Fibroblast of pulmonary artery (primary cell): ENCODE measurements at regions not wholly inside any gene's neighbourhood (a gene's known extent, or its start where the extent isn't known, plus 50 kb on each side); places are given as distances from the start of the nearest gene placed in this dataset.

Source experiments
- DNase-seq: peaks from one replicate; pipeline ENCODE4 v3.0.0-alpha.2; 2010; ENCODE audit warnings: low read depth
- H3K4me3 ChIP-seq: replicated peaks from 2 replicates; pipeline ENCODE4 v1.5.1; 2011; ENCODE audit warnings: low read depth, mild to moderate bottlenecking, control low read depth, low read length, moderate library complexity
- TF ChIP-seq, protein P1 (sequence below): IDR thresholded peaks from 2 replicates; pipeline ENCODE4 v1.5.1; 2011; ENCODE audit warnings: mild to moderate bottlenecking, control low read depth, low read length, inconsistent platforms; ENCODE audit errors: missing control alignments

GRCh38 chr11:39209981-39210380 lies 2249.5 kb downstream of the LRRC4C start:
- DNase-seq, result no peak
- H3K4me3 ChIP-seq, result no peak overlapping the region
- TF ChIP-seq, protein P1, sequence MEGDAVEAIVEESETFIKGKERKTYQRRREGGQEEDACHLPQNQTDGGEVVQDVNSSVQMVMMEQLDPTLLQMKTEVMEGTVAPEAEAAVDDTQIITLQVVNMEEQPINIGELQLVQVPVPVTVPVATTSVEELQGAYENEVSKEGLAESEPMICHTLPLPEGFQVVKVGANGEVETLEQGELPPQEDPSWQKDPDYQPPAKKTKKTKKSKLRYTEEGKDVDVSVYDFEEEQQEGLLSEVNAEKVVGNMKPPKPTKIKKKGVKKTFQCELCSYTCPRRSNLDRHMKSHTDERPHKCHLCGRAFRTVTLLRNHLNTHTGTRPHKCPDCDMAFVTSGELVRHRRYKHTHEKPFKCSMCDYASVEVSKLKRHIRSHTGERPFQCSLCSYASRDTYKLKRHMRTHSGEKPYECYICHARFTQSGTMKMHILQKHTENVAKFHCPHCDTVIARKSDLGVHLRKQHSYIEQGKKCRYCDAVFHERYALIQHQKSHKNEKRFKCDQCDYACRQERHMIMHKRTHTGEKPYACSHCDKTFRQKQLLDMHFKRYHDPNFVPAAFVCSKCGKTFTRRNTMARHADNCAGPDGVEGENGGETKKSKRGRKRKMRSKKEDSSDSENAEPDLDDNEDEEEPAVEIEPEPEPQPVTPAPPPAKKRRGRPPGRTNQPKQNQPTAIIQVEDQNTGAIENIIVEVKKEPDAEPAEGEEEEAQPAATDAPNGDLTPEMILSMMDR, result no peak

- TF ChIP-seq, protein P1, result no peak
- DNase-seq, result no peak
- no peak overlapping the region for H3K4me3 ChIP-seq
Measured at GRCh38 chr11:39205236-39205995, 2254.0 kb downstream of the LRRC4C start.

DNA sequence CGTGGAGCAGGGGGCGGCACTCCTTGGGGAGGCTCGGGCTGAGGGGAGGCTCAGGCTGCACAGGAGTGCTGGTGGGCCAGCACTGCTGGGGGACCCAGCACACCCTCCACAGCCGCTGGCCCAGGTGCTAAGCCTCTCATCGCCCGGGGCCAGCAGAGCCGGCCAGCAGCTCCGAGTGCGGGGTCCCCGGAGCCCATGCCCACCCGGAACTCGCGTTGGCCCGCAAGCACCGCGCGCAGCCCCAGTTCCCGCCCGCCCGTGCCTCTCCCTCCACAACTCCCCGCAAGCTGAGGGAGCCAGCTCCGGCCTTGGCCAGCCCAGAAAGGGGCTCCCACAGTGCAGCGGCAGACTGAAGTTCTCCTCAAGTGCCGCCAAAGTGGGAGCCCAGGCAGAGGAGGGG lies 2266.8 kb downstream of the LRRC4C start:
- no peak for DNase-seq
- TF ChIP-seq, protein P1, result no peak
- H3K4me3 ChIP-seq, result no peak overlapping the region

DNA sequence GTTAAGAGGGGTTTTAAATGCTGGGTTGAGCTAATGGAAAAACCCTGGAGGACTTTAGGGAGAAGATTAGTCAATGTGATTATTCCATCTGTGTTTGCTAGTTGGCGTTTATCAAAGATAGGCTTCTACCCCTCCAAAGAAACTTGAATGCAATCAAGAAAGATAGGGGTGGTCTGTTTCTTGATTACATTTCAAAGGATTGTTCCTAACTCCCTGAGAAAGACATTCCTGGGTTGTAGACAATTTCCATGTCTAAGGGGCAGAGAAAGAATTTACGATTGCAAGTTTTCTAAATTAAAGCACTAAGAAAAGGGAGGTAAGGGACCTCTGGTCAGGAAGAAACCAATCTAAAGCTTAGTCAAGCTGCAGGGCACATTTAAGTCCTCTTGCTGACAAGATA lies 2268.7 kb downstream of the LRRC4C start:
- DNase-seq, result no peak
- no peak overlapping the region for H3K4me3 ChIP-seq
- TF ChIP-seq, protein P1, result no peak

DNA sequence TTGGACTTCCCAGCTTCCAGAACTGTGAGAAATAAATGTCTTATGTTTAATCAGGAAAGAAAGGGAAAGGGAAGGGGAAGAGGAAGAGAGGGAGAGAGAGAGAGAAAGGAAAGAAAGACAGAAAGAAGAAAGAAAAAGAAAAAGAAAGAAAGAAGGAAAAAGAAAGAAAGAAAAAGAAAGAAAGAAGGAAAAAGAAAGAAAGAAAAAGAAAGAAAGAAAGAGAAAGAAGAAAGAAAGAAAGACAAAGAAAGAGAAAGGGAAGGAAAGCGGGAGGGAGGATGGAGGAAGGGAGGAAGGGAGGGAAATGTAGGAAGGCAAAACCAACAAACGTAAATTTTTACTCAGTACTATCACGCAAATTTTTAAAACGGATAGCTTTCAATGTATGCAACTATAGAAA lies 2281.8 kb downstream of the LRRC4C start:
- no peak overlapping the region for H3K4me3 ChIP-seq
- TF ChIP-seq, protein P1, result no peak
- DNase-seq, result no peak

GRCh38 chr11:39174965-39175364 lies 2284.5 kb downstream of the LRRC4C start:
- DNase-seq, result no peak
- TF ChIP-seq, protein P1, result no peak
- H3K4me3 ChIP-seq, result no peak overlapping the region

DNA sequence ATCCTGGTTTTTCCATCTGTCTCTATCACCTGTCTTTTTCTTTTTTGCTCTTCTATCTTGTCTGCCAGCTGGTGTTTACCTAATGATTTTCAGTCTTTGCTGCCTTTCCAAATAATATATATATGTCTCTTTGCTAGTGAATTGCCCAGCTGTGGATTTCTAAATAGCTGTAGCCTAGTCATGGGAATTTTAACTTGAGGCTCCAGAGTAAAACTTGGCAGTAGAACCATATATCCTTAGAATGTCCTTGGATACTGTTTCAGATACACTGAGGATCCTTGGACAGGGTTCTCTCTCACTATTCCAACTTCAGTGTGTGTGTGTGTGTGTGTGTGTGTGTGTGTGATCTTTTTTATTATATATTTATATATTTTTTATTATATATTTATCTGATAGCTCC lies 2285.3 kb downstream of the LRRC4C start:
- TF ChIP-seq, protein P1, result no peak
- no peak for DNase-seq
- H3K4me3 ChIP-seq, result no peak overlapping the region
